GM21360 (cell line): ENCODE measurements at regions not wholly inside any gene's neighbourhood (a gene's known extent, or its start where the extent isn't known, plus 50 kb on each side); places are given as distances from the start of the nearest gene placed in this dataset.

ENCODE experiments used
- ATAC-seq: cut with Tn5 transposase; IDR thresholded peaks from one replicate; pipeline ENCODE4 v1.9.1; 2021; ENCODE audit warnings: mild to moderate bottlenecking, moderate library complexity; ENCODE audit not compliant: unreplicated experiment

DNA sequence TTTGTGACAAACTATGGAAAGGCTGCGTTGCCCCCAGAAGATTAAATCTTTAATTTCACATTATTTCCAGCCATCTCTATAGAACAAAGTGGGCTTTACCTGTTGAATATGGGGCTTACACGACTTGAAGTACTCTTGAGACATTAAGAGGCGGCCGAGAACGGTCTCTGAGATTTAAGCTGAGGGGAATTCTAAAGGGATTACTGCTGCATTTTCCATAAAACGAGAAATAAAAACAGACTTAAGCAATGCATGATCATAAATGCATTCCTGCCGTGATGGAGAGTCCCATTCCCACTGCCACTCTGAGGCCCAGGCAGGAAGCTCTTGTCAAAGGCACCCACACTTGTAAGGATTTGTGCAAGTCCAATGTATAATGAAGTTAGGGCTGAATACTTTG lies 329.7 kb upstream of the SHH start:
- no peak for ATAC-seq

DNA sequence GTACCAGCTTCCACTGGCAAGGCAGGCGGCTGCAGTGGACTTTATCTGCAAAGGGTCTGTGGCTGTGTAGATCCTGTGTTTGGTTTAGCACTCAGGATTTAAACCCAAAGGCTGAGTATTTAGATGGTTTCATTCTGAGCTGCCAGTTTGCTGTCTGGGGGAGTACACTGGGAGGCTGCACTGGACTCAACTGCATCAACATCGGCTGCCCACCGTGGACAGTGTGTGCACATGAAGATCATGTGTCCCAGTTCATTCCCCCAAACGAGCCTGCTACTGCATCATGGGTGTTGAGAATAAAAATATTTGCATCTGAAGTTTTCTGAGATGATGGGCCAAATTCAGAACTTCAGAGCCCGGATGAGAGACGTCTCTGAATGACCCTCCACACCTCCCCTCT lies 328.6 kb upstream of the SHH start:
- ATAC-seq, result no peak

DNA sequence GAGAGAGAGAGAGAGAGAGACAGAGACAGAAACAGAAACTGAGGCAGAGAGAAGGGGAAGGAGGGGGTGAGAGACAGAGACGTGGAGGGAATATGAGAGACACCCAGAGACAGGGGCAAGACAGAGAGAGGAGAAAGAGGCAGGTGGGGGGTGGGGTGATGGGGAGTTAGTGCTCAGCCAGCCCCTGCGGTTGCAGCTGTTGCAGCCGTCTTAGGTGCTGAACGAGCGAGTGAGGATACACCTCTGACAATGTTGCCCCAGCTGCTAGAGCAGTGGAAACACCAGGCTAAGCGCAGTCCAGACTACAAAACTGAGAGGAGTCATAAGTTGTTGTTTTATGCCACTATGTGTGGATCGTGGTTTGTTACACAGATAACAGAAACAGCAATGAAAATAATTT lies 328.2 kb upstream of the SHH start:
- ATAC-seq, result no peak

DNA sequence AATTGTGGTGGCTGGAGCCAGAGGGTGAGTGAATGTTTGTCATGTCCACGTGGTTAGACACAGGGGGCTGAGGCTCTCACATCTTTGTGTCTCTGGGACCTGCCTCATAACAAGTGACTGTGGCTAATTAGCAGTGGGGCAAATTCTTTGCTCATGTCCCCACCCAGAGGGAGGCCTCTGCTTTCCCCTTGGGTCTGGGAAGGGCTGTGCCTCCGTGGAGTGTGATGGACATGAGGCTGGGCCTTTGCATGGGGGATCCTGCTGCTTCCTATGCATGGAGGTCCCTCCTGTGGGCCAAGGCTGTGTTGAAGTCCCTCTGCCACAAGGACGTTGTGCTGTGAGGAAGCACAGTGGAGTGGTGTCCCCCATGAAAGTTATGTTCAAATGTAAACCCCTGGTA lies 327.4 kb upstream of the SHH start:
- no peak for ATAC-seq

DNA sequence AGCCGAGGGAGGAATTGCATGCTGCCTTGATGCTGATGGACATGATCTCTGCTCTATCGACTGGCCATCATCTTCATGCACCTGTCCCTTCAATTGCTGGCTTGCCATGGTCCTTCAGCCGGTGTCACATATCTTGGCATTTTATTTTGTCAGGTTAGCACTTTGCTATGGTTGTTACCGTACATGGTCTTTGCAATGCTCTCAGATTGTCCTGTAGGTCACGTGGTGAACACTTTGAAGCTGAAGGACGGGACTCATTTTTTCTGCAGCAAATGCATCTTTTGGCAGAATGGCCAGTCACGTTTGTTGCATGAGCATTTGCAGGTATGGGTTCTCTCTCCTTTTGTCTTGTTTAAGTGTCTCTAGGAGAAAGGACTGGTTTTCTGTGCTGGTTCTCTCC lies 326.8 kb upstream of the SHH start:
- ATAC-seq, result no peak

DNA sequence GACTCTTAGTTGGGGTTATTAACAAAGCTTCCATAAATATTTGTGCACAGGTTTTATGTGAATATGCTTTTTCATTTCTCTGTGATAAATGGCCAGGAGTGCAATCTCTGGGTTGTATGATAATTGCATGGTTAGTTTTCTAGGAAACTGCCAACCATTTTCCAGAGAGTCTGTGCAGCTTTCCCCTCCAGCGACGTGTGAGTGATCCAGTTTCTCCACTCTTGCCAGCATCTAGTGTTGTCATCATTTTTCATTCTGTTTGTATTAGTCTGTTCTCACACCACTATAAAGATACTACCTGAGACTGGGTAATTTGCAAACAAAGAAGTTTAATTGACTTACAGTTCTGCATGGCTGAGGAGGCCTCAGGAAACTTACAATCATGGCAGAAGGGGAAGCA lies 319.6 kb upstream of the SHH start:
- ATAC-seq, result no peak

DNA sequence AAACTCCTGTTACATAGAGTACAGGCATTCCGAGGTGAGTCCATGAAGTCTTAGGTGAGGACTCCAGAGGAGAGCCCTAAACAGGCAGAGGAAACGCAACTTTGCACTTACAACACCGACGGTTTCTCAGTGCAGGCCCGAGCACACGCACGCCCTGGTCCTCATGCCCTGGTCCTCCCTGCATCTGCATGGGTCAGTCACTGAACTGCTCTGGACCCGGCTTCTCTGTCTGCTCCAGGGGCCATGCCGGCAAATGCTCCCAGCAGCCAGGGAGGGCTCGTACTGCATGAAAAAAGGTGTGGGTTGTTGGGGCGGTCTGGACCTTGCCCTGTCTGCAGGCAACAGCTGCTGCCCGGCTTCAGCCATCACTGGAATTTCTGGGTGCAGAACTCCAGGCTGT lies 317.3 kb upstream of the SHH start:
- ATAC-seq, result no peak

DNA sequence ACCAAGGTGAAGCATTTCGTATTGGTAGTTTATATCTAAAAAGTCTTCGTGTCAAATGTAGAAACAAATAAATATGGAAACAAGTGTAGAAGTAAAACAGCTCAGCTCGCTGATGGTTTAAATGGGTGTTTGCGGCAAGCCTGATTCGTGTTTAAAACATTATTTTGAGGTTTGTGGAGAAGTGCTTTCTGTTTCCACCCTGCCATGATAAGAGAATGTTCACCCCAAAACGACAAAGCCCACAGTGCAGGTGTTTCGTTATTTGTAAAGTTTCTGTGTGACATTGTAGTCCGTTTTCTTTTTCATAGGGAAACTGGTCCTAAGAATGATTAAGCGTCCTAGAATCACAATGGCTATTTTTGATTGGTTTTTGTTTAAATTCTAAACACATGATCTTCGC lies 316.2 kb upstream of the SHH start:
- no peak for ATAC-seq

DNA sequence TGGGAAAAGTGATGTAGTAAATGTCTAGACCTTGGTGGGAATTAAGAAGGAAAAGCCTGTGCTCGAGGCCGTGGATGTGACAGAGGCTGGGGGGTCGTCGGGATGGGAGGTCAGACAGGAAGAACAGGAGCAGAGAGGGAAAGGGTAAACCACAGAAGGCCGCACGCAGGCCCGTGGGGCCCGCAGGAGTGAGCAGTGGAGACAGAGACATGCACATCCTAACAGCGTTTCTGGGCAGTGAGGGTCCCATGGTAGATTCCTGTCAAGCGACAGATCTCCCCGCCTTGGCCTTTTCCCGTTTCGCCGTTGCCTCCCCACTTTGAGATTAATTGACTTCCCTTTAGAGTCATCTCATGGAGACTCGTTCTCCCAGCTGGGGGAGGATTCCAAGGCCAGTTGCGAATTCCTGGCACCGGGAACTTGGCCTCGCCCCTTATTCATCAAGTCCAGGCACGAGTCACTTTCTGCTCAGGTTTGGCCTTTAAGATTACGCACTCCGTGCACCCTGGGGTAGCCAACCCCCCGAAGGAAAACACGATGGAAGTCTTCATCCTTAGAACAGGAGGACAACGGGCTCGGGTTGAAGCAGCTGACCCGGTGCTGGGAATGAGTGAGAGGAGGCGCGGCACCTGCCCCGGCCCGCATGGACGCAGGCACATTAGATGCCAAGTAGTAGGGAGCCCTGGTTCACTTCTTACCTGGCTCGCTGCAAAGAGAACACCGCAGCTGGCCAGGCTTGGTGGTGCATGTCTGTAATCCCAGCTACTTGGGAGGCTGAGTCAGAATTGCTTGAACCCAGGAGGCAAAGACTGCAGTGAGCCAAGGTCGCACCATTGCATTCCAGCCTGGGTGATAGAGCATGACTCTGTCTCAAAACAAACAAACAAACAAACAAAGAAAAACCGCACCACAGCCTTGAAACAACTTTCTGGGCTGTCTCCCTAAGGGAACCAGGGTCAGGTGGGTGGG lies 315.2 kb upstream of the SHH start:
- no peak for ATAC-seq

DNA sequence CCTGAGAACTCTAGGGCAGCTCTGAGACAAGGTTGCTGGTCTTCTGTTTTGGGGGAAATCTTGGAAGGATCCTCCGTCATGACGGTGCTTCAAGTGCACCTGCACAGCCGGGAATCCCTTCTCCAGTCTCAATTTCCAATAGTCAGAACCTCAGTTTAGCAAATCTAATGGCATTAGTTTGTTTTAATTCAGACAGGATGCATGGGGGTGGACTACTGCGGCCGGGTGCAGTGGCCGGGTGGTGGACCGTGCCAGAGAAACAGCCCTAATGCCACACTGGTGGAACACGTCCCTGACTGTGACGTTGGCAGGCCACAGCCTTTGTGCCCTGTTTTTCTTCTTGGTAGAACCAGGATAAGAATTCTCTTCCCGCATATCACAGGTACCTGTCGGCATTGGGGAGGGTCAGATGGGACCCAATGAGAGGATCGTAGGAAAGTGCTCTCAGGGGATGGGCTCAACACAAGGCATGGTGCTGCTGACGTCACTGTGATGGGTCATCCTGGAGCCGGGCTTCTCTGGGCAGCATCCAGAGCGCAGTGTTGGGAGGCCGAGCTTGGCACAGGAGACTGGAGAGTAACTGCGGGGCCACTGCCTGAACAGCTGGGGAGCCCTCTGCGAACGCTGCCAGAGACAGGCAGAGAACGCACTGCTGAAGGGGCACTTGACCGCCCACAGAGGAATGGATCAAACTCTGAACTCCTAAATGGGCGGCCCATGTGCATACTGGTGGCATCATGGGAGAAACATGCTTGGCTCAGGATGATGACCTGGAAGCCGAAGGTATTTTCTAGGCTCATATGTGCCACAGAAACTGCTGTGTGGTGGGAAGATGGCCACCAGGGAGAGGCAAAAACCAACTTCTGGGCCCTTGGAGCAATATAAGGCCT lies 313.8 kb upstream of the SHH start:
- no peak for ATAC-seq

DNA sequence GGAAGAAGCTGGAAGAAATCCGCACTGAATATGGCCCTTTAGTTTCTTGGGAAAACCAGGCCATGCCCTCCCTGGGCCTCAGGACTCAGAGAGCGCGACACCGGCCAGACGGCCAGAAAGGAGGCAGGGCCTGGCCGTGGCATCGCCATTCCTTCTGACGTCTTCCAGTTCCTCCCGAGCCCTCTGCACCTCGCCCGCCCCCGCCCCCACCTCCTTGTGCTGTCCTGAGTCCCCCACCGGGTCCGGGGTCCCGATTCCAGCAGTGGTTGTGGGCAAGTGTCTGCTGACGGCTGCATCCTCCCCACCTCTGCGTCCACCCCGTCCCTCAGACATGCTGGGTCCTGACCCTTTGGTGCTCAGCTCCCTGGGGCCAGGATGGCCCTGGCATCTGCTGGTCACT lies 312.1 kb upstream of the SHH start:
- ATAC-seq, result no peak

DNA sequence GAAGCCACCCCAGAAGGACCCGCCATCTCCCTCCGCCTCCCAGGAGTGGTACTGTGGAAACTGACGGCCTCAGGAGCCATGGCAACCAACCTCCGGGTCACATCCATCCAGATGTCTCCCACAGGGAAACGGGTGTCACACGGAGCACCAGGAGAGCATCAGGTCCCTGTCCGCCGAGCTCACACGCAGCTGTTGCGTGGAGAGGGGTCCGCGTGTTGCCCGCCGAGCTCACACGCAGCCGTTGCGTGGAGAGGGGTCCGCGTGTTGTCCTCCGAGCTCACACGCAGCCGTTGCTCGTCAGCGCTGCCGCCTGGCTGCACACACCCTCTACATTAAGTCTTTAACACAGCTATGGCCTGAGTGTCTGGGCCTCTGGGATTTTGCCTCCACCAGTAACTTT lies 311.1 kb upstream of the SHH start:
- no peak for ATAC-seq

DNA sequence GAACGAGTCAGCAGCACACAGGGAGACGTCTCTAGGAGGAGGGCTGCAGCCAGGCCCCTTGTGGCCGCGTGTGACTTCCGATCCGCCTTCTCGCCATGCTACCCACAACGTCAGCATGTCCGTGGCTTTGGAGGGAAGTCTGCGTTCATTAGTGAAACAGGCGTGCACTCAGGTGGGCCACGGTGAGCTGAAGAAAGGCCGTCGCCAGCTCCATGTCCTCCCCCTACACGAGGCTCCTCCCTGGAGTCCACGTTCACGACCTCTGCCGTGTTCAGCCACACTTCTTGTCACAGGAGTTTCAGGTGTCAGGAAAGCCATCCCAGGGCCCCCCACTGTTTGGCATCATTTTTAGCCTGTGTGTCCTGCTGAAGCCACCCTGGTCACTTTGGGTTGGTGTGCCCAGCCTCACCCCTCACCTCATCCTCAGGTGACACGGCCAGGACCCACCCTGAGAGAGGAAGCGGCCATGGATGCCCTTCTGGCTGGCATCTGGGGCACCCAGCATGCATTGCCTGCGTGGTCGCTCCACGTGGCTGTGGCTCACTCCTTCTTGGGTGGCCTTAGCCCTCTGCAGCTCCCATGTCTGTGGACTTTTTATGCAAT lies 310.6 kb upstream of the SHH start:
- ATAC-seq, result no peak

DNA sequence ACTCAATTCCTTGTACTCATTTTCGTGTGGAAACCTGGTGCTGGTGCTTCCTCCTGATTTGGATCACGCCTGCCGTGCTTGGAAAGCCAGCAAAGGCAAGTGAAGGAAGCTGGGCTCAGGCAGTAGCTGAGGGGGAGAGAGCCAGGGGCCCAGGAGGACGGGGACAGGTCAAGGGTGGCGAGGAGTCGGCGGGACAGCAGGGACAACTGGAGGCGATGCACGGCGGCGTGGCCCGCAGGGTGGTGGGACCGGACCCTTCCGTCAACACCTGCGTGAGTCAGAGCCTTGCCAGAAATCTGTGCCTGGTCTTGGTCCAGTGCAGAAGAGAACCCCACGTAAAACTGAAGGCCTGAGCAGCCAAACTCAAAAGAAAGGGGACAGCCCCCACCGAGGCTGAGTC lies 309.7 kb upstream of the SHH start:
- ATAC-seq, result no peak

DNA sequence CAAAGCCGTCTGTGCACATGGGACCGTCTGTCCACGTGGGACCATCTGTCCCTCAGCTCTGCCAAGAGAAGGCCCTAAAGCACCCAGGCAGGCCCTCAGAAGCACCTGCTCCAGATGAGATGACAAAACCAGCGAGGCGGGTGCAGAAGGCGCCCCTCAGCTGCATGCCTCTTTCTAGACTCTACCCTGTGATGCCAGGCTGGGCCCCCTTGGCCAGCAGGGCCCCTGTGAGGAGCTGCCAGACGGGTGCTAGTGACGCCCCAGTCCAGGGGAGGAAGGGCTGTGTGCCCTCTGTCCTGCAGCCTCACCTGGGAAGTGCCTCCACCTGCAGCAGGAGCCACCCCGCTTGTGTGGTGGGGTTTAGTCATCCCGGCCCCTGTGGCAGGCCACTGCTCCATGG lies 309.2 kb upstream of the SHH start:
- no peak for ATAC-seq

DNA sequence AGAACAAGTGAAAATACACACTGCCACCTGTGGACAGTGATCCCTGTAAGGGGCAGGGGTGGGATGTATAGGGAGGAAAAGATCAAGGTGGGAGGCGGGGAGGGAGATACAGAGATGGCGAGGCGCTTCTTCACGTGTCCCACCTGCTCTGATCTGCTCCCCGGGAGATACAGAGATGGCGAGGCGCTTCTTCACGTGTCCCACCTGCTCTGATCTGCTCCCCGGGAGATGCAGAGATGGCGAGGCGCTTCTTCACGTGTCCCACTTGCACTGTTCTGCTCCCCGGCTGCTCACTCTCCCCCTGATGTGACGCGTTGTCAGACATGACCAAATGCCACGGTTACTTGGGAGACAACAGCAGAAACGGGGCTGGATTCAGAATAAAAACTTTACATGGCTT lies 308.3 kb upstream of the SHH start:
- no peak for ATAC-seq

DNA sequence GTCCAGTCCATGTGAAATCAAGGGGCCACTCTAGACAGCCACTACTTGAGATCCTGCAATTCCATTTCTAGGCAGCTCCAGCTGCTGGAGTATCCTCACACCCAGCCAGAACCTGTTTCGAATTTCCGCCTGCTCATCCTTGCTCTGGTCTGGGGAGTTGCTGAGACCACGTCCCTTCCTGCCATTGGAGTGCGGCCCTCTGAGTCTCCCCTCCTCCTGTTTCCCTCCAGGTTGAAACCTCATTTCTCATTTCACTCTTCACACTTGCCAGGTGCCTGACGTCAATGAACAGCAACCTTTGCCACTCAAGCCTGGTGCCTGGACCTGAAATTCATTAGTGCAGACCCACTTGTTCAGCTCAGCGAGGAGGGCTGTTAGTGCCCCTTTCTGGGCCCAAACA lies 307.5 kb upstream of the SHH start:
- no peak for ATAC-seq

DNA sequence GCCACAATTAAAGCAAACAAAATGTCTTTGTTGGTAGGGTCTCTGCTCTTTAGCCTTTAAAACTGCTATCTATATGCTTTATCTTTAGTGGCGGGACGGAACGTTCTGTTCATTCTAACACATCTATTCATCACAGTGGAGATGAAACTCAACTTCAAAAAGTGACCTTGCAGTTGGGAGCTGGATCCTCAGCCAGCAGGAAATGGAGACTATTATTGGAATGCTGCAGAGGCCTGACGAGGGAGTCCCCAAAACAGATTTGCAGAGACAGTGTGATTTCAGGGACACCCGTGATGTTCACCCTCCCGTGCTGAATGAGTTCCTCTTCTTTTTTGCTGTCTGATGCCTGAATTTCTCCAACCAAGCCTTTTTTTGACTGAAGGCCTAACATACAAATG lies 306.0 kb upstream of the SHH start:
- no peak for ATAC-seq

DNA sequence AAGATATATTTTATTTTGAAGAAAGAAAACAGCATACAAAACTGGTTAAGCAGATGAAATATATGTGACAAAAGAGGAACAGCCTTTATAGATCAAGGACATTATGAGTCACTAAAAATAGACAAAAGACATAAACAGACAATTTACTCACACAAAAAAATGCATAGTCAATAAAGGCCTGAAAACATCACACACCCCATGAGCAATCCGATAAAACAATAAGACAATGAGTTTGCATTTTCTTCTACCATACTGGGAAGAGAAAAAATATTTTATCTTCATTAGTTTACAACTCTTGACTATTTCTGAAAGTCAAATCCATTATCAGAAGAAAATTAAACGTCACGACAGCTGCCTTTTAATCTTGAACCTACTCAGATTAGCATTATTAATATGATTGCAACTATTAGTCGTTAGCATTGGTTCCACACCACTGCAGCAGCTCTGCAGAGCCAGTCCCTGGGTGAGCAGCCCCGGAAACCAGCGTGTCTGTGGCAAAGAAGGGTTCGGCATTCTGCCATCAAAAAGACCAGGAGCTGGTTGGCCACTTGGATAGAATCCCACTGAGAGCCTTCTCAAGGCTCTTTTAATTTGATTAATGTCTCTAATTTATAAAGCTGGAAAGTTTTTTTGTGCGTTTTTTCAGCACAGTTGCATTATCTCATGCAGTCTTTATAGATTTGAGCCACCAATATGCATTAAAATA lies 305.4 kb upstream of the SHH start:
- no peak for ATAC-seq

DNA sequence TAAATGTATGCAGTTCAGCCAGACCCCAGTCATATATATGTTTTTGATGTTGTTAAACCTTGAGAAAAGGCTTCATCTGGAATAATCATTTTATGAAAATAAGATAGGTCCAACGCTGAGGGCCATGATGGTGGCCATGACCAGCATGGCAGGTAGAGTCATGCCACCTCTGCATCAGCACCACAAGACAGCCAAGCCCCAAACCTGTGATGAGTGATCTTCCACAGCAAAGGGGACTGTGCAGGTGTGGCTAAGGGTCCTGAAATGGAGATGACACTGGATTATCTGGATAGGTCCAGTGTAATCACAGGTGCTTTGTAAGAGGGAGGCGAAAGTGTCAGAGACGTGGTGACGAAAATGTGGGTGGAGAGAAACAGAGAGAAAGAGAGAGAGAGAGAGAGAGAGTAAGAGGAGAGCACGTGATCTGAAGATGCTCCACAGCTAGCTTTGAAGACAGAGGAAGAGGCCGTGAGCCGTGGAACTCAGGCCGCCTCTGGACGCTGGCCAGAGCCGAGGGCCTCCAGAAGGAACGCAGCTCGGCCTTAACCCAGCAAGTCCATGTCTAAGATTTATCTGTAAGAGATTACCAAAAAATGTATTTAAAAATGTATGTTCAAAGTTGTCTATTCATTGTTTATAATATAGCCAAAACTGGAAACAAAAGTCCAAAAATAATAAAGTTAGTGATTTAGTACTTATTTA lies 304.4 kb upstream of the SHH start:
- ATAC-seq, result no peak
